H1 (cell line): ENCODE measurements at regions not wholly inside any gene's neighbourhood (a gene's known extent, or its start where the extent isn't known, plus 50 kb on each side); places are given as distances from the start of the nearest gene placed in this dataset.

Experiments
- CTCF ChIA-PET: fragments of 300-600 bp; sonication (Branson Sonifier 250); formaldehyde crosslinking; loops from one replicate; lab custom pipeline; 2021; ENCODE audit not compliant: partially characterized antibody; lab: Charles Lee
- POLR2A ChIA-PET: fragments of 300-600 bp; sonication (Branson Sonifier 250); formaldehyde crosslinking; loops from one replicate; lab custom pipeline; 2021; ENCODE audit warnings: inconsistent platforms; ENCODE audit not compliant: partially characterized antibody; lab: Charles Lee
- DNase-seq, 2 experiments: peaks; one replicate each; pipeline versions ENCODE4 v3.0.0 to v3.0.0-alpha.2; 2010 to 2022; ENCODE audit warnings: low spot score in 2 of 2, low read depth in 1 of 2, mixed read lengths in 1 of 2
- FAIRE-seq: peaks from 2 replicates; lab custom pipeline; 2011; peaks lifted over from hg19 to GRCh38; lab: Jason Lieb, UNC
- H2AFZ ChIP-seq: 2 replicates; pipeline ENCODE4 v1.8.1; 2012; ENCODE audit warnings: low read length, inconsistent platforms
- H2AK5ac ChIP-seq: 2 replicates; pipeline ENCODE4 v1.6.1; 2013; ENCODE audit warnings: low read depth, low read length
- H2BK120ac ChIP-seq: replicated peaks from 2 replicates; pipeline ENCODE3; 2013; ENCODE audit warnings: low read depth, low read length, inconsistent platforms
- H2BK12ac ChIP-seq: 2 replicates; pipeline ENCODE4 v1.6.1; 2013; ENCODE audit warnings: low read depth, low read length
- H2BK15ac ChIP-seq: 2 replicates; pipeline ENCODE4 v1.6.1; 2013; ENCODE audit warnings: low read length
- H2BK20ac ChIP-seq: 2 replicates; pipeline ENCODE4 v1.6.1; 2013; ENCODE audit warnings: low read length
- H2BK5ac ChIP-seq: 2 replicates; pipeline ENCODE4 v1.6.1; 2013; ENCODE audit warnings: low read depth, low read length
- H3K14ac ChIP-seq: 2 replicates; pipeline ENCODE4 v1.6.1; 2013; ENCODE audit warnings: inconsistent platforms; ENCODE audit not compliant: insufficient read length
- H3K18ac ChIP-seq: 2 replicates; pipeline ENCODE4 v1.6.1; 2013; ENCODE audit warnings: low read length; ENCODE audit errors: extremely low read depth
- H3K23ac ChIP-seq: 2 replicates; pipeline ENCODE4 v1.6.1; 2013; ENCODE audit warnings: inconsistent platforms; ENCODE audit not compliant: insufficient read length
- H3K23me2 ChIP-seq: 2 replicates; pipeline ENCODE4 v1.6.1; 2013; ENCODE audit warnings: low read depth, low read length
- H3K27ac ChIP-seq: 2 replicates; pipeline ENCODE4 v1.6.1; 2011; ENCODE audit warnings: low read depth, low read length, inconsistent platforms
- H3K27me3 ChIP-seq, 4 experiments: replicated peaks in 1 of 4; 1 replicate in 1 of 4; 2 replicates in 3 of 4; pipeline versions ENCODE4 v1.6.1 to v1.8.1; 2011 to 2013; ENCODE audit warnings: low read length in 3 of 4, mild to moderate bottlenecking in 3 of 4, inconsistent platforms in 2 of 4, mixed read lengths in 2 of 4, moderate library complexity in 1 of 4; ENCODE audit not compliant: control insufficient read depth in 3 of 4, insufficient read depth in 3 of 4; ENCODE audit errors: extremely low read depth in 1 of 4
- H3K36me3 ChIP-seq, 4 experiments: 2 replicates each; pipeline versions ENCODE4 v1.6.1 to v1.8.1; 2011 to 2013; ENCODE audit warnings: mild to moderate bottlenecking in 4 of 4, low read length in 3 of 4, moderate library complexity in 2 of 4, control low read depth in 1 of 4, inconsistent platforms in 1 of 4; ENCODE audit not compliant: insufficient read depth in 4 of 4, control insufficient read depth in 2 of 4
- H3K4ac ChIP-seq: replicated peaks from 2 replicates; pipeline ENCODE3; 2013; ENCODE audit warnings: low read length, low read depth, mixed read lengths, inconsistent platforms; ENCODE audit not compliant: insufficient read length
- H3K4me1 ChIP-seq, 4 experiments: replicated peaks in 1 of 4; 1 replicate in 1 of 4; 2 replicates in 3 of 4; pipeline versions ENCODE4 v1.6.1 to v1.8.1; 2011 to 2013; ENCODE audit warnings: low read length in 3 of 4, inconsistent platforms in 2 of 4, mixed read lengths in 1 of 4; ENCODE audit not compliant: insufficient read depth in 4 of 4, control insufficient read depth in 3 of 4
- H3K4me2 ChIP-seq, 2 experiments: 2 replicates each; pipeline versions ENCODE4 v1.6.1 to v1.8.1; 2011 to 2013; ENCODE audit warnings: low read depth in 2 of 2, low read length in 2 of 2, control low read depth in 1 of 2, inconsistent platforms in 1 of 2, mild to moderate bottlenecking in 1 of 2; ENCODE audit not compliant: insufficient read depth in 1 of 2
- H3K4me3 ChIP-seq, 4 experiments: fragments of 200-600, 300-600 bp in 1 of 4; sonication (generic), shearing (Covaris generic), sonication (Bioruptor Twin) in 1 of 4; 2 replicates each; pipeline versions ENCODE4 v1.5.1 to v1.8.1; 2011 to 2016; ENCODE audit warnings: low read length in 4 of 4, low read depth in 3 of 4, control low read depth in 2 of 4, inconsistent platforms in 2 of 4, mild to moderate bottlenecking in 2 of 4, mixed read lengths in 1 of 4, moderate library complexity in 1 of 4; ENCODE audit not compliant: insufficient read depth in 2 of 4; ENCODE audit errors: extremely low read depth in 1 of 4
- H3K56ac ChIP-seq: replicated peaks from 2 replicates; pipeline ENCODE3; 2013; ENCODE audit warnings: low read depth, mild to moderate bottlenecking, mixed read lengths, low read length, inconsistent platforms; ENCODE audit not compliant: insufficient read length
- H3K79me1 ChIP-seq: 2 replicates; pipeline ENCODE4 v1.6.1; 2013; ENCODE audit warnings: low read depth, low read length, control low read depth
- H3K79me2 ChIP-seq, 2 experiments: 2 replicates each; pipeline versions ENCODE4 v1.6.1 to v1.8.1; 2012 to 2013; ENCODE audit warnings: low read length in 2 of 2, mild to moderate bottlenecking in 2 of 2, inconsistent platforms in 1 of 2; ENCODE audit not compliant: insufficient read depth in 2 of 2, control insufficient read depth in 1 of 2
- H3K9ac ChIP-seq, 4 experiments: replicated peaks in 1 of 4; 1 replicate in 1 of 4; 2 replicates in 3 of 4; pipeline versions ENCODE4 v1.6.1 to v1.8.1; 2011 to 2013; ENCODE audit warnings: low read depth in 3 of 4, low read length in 3 of 4, control low read depth in 2 of 4, mild to moderate bottlenecking in 2 of 4, moderate library complexity in 2 of 4, inconsistent platforms in 1 of 4; ENCODE audit errors: extremely low read depth in 1 of 4
- H3K9me3 ChIP-seq, 2 experiments: 2 replicates each; pipeline versions ENCODE4 v1.6.1 to v1.8.1; 2012 to 2013; ENCODE audit warnings: mild to moderate bottlenecking in 2 of 2, moderate library complexity in 2 of 2, control low read depth in 1 of 2, inconsistent platforms in 1 of 2, low read depth in 1 of 2, low read length in 1 of 2, mixed read lengths in 1 of 2; ENCODE audit not compliant: insufficient read depth in 2 of 2
- H4K20me1 ChIP-seq, 2 experiments: replicated peaks in 1 of 2; 2 replicates each; pipeline versions ENCODE3 to v1.8.1; 2011 to 2013; ENCODE audit warnings: inconsistent platforms in 2 of 2, low read length in 2 of 2, mild to moderate bottlenecking in 1 of 2; ENCODE audit not compliant: insufficient read depth in 2 of 2, control insufficient read depth in 1 of 2
- H4K5ac ChIP-seq: 2 replicates; pipeline ENCODE4 v1.6.1; 2013; ENCODE audit warnings: low read length, low read depth, mixed read lengths, inconsistent platforms; ENCODE audit not compliant: insufficient read length
- H4K8ac ChIP-seq: 2 replicates; pipeline ENCODE4 v1.8.0; 2013; ENCODE audit warnings: mild to moderate bottlenecking, moderate library complexity, low read length, inconsistent platforms; ENCODE audit not compliant: insufficient read depth; ENCODE audit errors: extremely low read depth
- H4K91ac ChIP-seq: replicated peaks from 2 replicates; pipeline ENCODE3; 2013; ENCODE audit warnings: low read length, mixed read lengths, inconsistent platforms; ENCODE audit not compliant: insufficient read length
- BACH1 ChIP-seq: IDR thresholded peaks from 2 replicates; pipeline ENCODE4 v1.6.1; 2012; ENCODE audit warnings: low read length, improper control_type of control experiment
- CBX5 ChIP-seq: fragments of 300-800, 300-1000 bp; sonication (generic); IDR thresholded peaks from 2 replicates; pipeline ENCODE4 v1.7.1; 2016; ENCODE audit warnings: antibody characterized with exemption, low read length, low read depth
- CBX8 ChIP-seq: fragments of 300-800, 300-1000 bp; sonication (generic); IDR thresholded peaks from 2 replicates; pipeline ENCODE4 v1.7.1; 2016; ENCODE audit warnings: low read depth, low read length, borderline replicate concordance
- KDM4A ChIP-seq: IDR thresholded peaks from one replicate; pipeline ENCODE4 v1.7.1; 2012; ENCODE audit warnings: low read depth, mild to moderate bottlenecking, moderate library complexity, low read length, inconsistent platforms; ENCODE audit not compliant: severe bottlenecking
- PHF8 ChIP-seq: fragments of 200-600 bp; sonication (generic); conservative IDR thresholded peaks from 2 replicates; pipeline ENCODE4 v1.7.1; 2012; ENCODE audit warnings: low read depth, mild to moderate bottlenecking, inconsistent platforms, low read length, moderate library complexity
- RNF2 ChIP-seq: fragments of 200-900, 300-1000 bp; sonication (generic); IDR thresholded peaks from 2 replicates; pipeline ENCODE4 v1.7.1; 2016; ENCODE audit warnings: borderline replicate concordance, low read depth, mild to moderate bottlenecking, antibody characterized with exemption, low read length; ENCODE audit not compliant: poor library complexity, severe bottlenecking; ENCODE audit errors: missing control alignments
- SUZ12 ChIP-seq: fragments of 200-600 bp; sonication (generic); IDR thresholded peaks from 2 replicates; pipeline ENCODE4 v1.6.1; 2012; ENCODE audit warnings: mild to moderate bottlenecking, inconsistent platforms, low read length, moderate library complexity, mixed read lengths
- TAF7 ChIP-seq: optimal IDR thresholded peaks from 2 replicates; pipeline ENCODE3; 2011; ENCODE audit warnings: low read depth, mild to moderate bottlenecking, inconsistent platforms, low read length, moderate library complexity, borderline replicate concordance
- TBP ChIP-seq: IDR thresholded peaks from 2 replicates; pipeline ENCODE4 v1.6.1; 2011; ENCODE audit warnings: low read depth, low read length, improper control_type of control experiment
- YY1 ChIP-seq: IDR thresholded peaks from 2 replicates; pipeline ENCODE4 v1.6.1; 2011; ENCODE audit warnings: low read depth, mild to moderate bottlenecking, low read length
- WGBS, 2 experiments: shearing (Covaris generic) in 1 of 2; methylation state at CpG; one replicate each; pipeline versions ENCODE4 v1.1.6 to v1.1.7; 2013 to 2015; ENCODE audit warnings: low lambda C conversion rate in 2 of 2, mixed read lengths in 2 of 2, inconsistent platforms in 1 of 2, low coverage in 1 of 2, missing lambda C conversion rate in 1 of 2; ENCODE audit not compliant: insufficient replicate concordance in 2 of 2, insufficient coverage in 1 of 2, insufficient read length in 1 of 2; ENCODE audit errors: extremely low coverage in 1 of 2, missing lambda C conversion rate in 1 of 2; 5-methylcytosine and 5-hydroxymethylcytosine counted together
- TF ChIP-seq, protein P1 (sequence below): IDR thresholded peaks from 2 replicates; pipeline ENCODE4 v1.6.1; 2012; ENCODE audit warnings: low read length, inconsistent platforms

DNA sequence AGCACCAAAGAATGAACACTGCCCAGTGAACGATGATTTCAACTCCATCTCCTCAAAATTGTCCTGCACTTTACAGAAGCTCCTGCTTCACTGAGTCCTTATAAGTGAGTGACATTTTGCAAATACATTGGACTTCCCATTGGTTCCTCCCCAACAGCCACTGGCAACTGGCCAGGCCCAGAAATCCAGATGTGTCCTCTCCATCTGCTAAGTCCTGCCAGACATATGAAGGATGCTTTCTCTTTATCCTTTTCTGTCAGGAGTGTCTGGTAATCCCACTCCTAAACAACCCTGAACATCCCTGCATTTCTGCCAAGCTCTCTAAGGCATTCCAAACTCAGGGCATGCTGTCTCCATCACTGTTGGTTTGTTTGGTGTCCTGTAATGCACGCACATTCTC, 271.8 kb downstream of the RRAGC start:
- no peak overlapping the region for H3K23ac ChIP-seq
- H2BK15ac ChIP-seq: no peak overlapping the region
- POLR2A ChIA-PET: no interaction called here
- H3K27me3 ChIP-seq: no peaks in the 10 kb centered on the region
- H4K8ac ChIP-seq: no peak overlapping the region
- no peak overlapping the region for H3K14ac ChIP-seq
- H2BK20ac ChIP-seq: no peak overlapping the region
- H4K20me1 ChIP-seq: no peaks in the 10 kb centered on the region
- no peaks in the 10 kb centered on the region for H3K9me3 ChIP-seq
- no peak overlapping the region for H2BK120ac ChIP-seq
- H4K91ac ChIP-seq: no peak overlapping the region
- H3K79me1 ChIP-seq: no peaks in the 10 kb centered on the region
- CTCF ChIA-PET: interaction anchor here (0.9 to 4.8 kb wide), 17 partner anchors 8 to 563 kb away, joined by 3 to 19 read pairs (median 5); no protein-coding TSS in a partner anchor
- FAIRE-seq: no peak
- H3K4me1 ChIP-seq: no peaks in the 10 kb centered on the region; a peak in 2 of 7 replicates
- H3K23me2 ChIP-seq: no peaks in the 10 kb centered on the region; the same call in 1 of the 2 replicates
- no peak overlapping the region for H3K27ac ChIP-seq
- no peak overlapping the region for H3K4ac ChIP-seq
- H3K36me3 ChIP-seq: no peaks in the 10 kb centered on the region
- H3K9ac ChIP-seq: no peak overlapping the region
- H3K18ac ChIP-seq: no peak overlapping the region
- no peak for DNase-seq
- H2BK5ac ChIP-seq: no peak overlapping the region
- no peak overlapping the region for H2AFZ ChIP-seq
- TF ChIP-seq CBX8: no peak
- no peak for TF ChIP-seq KDM4A
- TF ChIP-seq RNF2: no peak
- TF ChIP-seq, protein P1, sequence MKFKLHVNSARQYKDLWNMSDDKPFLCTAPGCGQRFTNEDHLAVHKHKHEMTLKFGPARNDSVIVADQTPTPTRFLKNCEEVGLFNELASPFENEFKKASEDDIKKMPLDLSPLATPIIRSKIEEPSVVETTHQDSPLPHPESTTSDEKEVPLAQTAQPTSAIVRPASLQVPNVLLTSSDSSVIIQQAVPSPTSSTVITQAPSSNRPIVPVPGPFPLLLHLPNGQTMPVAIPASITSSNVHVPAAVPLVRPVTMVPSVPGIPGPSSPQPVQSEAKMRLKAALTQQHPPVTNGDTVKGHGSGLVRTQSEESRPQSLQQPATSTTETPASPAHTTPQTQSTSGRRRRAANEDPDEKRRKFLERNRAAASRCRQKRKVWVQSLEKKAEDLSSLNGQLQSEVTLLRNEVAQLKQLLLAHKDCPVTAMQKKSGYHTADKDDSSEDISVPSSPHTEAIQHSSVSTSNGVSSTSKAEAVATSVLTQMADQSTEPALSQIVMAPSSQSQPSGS: no peak
- TF ChIP-seq PHF8: no peak
- TF ChIP-seq CBX5: no peak
- no peak for TF ChIP-seq TAF7
- no peak for TF ChIP-seq SUZ12
- no peak for TF ChIP-seq BACH1
- TF ChIP-seq TBP: no peak
- TF ChIP-seq YY1: no peak
- H2BK12ac ChIP-seq: no peak overlapping the region
- H3K4me3 ChIP-seq: no peak overlapping the region
- H2AK5ac ChIP-seq: no peak overlapping the region
- WGBS, 2 experiments: 82% methylated on average over 2 of the region's 2 CpGs; no CpG with 5 or more reads in 1 of the 2 experiments
- no peaks in the 10 kb centered on the region for H3K79me2 ChIP-seq
- no peak overlapping the region for H3K4me2 ChIP-seq
- no peak overlapping the region for H3K56ac ChIP-seq
- no peak overlapping the region for H4K5ac ChIP-seq
